ENCODE measurements at regions not wholly inside any gene's neighbourhood (a gene's known extent, or its start where the extent isn't known, plus 50 kb on each side); places are given as distances from the start of the nearest gene placed in this dataset.
A peak's percentile ranks its signal among the peaks of the same experiment; 100 is the strongest.
"Not testable (repeated sequence)": the region's sequence is repeated elsewhere in the genome, so short reads cannot be mapped to it uniquely, and the experiment has no call there.

DNA sequence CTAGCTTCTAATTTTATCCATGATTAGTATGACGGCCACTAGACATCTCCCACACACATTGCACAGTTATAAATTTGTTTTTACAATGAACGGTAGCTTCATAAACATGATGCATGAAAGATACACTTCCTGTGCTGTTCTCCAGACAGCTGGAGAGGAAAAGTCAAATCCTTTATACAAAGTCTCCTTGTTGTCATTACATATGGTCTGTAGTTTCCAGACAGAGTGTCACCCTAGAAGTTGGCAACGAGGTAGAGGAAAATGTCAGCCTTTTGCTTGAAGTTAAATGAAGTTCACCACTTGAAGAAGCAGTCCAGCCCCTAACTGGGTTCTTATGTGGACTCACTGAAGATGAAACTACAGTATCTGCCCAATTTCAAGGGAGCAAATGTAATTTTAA, 253.0 kb upstream of the P2RY1 start:
- DNase-seq: no peak

- DNase-seq: no peak
Measured at GRCh38 chr3:152583963-152584362, 251.0 kb upstream of the P2RY1 start.

- DNase-seq: no peak
Measured at GRCh38 chr3:152586974-152587373, 248.0 kb upstream of the P2RY1 start.

GRCh38 chr3:152587861-152588260, 247.1 kb upstream of the P2RY1 start:
- no peak for DNase-seq

DNA sequence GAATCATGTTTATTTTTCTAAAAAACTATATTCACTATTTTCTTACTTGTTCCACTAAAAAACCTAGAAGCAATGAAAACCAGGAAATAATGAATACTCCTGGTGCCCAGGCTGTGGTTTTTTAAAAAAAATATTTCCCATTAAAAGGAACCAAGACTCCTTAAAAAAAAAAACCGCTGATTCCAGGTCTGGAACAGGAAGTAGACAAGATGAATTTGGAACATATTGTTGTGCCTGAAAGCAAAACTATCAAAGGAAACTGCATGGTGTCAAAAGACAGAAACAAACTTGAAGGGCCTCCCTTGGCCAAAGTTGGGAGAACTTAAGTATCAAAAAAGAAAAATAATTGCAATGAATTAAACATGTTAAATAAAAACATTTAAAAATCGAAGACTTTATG, 245.3 kb upstream of the P2RY1 start:
- DNase-seq: no peak

- DNase-seq: no peak
Measured at GRCh38 chr3:152591515-152591914, 243.4 kb upstream of the P2RY1 start.

DNA sequence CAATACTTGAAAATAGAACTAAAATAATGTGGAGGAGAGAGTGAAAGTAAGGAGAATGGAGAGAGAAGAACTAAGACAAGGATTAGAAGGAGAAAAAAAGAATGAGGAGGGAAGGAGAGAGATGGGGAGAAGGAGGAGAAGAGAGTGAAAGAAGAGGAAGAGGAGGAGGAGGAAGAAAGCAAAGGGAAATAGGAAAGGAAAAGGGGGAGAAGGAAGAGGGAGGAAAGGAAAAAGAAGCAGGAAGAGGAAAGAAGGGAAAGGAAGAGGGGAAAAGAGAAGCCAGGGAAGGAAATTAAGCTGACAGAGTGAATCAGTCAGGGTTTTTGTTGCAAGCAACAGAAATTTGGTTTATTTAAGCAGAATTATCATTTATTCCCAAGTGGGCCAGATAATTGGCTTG, 241.7 kb upstream of the P2RY1 start:
- no peak for DNase-seq

DNA sequence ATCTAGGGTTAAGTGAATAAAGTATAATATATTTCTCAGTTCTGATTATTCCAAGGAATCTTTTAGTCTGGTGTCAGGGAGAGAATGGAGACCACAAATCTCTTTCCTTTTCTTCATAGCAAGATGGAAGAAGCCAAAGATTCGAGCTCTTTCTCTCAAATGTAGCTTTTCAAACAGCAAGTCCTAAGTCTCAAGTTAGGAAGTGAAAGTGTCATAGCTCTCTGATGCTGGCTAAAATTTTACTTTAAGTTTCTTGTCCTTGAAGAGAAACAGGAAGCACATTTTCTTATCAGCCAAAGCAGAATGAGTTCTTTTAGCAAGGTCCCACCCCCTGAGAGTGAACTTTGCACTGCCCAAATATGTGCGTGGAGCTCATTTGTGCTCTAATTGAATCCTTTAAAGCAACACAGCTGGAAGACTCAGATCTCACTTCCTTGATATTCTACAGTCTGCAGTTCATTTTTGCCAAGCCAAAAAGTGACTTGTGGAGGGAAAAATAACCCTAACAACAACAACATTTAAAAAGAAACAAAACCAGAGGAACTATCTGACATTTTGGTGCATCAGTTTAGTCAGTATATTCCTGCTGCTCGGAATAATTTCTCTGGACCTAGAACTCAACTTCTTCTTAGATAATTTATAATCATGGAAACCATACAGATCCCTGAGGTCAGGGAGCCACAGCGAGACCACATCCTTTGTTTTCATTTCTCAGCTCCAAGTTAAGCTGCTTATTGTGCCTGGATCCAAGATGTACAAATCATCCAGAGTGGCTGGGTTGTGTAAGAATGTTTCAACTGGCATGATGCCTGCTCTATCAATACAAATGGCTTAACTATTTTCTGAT, 238.7 kb upstream of the P2RY1 start:
- DNase-seq: peak; percentile 70

GRCh38 chr3:152596832-152597231, 238.1 kb upstream of the P2RY1 start:
- DNase-seq: not testable (repeated sequence)

GRCh38 chr3:152606146-152606545, 228.8 kb upstream of the P2RY1 start:
- no peak for DNase-seq

DNA sequence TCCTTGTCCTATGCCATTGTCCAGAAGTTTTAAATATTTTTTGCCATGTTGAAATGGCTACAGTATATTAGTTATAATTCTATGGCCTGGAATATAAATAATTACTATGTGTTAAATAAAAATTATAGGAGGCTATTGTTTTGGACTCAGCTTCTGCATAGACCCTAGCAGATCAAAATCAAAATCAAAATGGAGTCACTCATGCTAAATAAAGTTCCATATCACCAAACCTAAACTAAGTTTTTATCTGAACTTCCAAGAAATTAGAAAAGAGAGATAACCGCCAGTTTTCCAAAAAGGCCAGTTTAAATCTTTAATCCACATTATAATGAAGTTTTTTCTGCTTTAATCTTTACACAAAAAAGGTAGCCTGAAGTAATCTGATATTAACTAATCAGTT, 227.8 kb upstream of the P2RY1 start:
- no peak for DNase-seq

- DNase-seq: no peak
Measured at GRCh38 chr3:152608696-152609594, 226.0 kb upstream of the P2RY1 start.

- DNase-seq: no peak
Measured at GRCh38 chr3:152609891-152610290, 225.0 kb upstream of the P2RY1 start.

GRCh38 chr3:152610622-152611021, 224.3 kb upstream of the P2RY1 start:
- peak; percentile 15 for DNase-seq

DNA sequence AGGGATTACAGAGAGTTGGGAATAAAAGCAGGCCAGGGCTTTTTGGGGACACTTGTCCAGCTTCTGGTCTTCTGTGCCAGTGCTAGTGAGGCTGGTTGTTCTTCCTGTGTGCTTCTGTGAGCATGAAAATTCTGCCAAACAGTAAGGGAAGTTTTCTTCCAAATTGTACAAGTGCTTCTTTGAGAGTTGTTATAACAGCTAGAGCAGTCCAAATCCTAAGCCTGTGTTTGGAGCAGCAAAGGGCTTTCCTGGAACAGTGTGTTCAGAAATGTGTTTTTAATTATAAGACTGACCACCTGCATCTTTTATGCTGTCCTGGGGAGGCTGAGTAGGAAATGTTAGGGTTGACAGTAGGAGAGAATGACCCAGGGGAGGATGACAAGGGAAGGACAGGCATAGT, 223.0 kb upstream of the P2RY1 start:
- DNase-seq: no peak

GRCh38 chr3:152613851-152614250, 221.1 kb upstream of the P2RY1 start:
- no peak for DNase-seq

- DNase-seq: no peak
Measured at GRCh38 chr3:152615681-152616080, 219.2 kb upstream of the P2RY1 start.

- no peak for DNase-seq
Measured at GRCh38 chr3:152617609-152618008, 217.3 kb upstream of the P2RY1 start.

DNA sequence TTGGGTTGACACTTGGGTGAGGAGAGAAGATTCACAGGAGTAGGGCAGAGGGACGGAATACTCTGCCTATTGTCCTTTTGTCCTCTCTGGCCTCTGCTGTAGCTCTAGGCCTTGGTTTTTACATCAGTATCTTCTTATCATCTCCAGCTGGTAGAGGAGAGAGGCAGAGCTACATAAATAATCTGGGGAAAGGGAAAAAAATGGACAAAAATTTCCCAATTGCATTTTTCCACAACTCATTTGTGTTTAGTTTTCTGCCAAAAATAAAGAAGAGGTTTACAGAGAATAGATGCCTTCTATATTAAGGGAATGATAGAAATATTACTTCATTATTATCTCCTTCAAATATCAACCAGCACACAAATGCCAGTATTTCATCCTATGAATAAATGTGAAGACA, 216.4 kb upstream of the P2RY1 start:
- no peak for DNase-seq

- no peak for DNase-seq
Measured at GRCh38 chr3:152619691-152620090, 215.2 kb upstream of the P2RY1 start.

- no peak for DNase-seq
Measured at GRCh38 chr3:152620395-152620794, 214.5 kb upstream of the P2RY1 start.

DNA sequence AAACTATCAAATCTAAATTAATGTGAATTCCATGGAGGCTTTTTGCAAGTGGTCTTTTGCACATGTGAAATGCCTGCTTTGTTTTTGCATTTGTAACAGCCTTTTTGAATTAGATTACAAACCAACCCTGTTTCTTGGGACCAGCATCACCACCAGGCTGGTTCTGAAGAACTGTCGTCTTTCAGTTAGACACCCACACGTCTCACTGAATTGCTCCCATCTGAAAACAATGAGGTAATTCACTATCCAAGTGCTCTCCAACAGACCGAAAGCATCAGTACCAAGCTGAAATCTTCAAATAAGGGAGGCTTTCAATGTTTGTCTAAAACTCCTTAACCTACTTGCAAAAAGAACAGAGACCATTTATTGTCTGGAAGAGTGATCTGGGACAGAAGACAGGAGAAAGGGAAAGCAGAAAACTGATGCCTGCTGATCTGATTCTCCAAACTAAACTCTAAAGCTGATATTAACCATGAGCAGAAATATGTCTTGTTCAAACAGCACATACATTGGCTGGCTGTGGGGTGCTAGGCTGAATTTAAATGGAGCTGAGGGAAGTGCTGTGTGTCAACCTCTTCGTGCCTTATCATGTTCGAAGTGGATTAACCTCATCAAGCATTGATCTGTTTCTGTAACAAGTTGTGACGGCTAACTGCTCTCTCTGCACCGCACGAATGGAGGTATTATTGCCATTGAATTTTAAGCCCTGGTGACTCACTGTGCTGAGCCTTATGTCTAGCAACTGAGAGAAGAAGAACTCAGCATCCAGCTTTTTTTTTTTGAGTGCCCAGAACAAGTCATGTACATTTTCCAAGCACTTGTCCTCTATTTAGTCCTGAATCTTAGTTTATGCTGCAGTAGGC, 213.7 kb upstream of the P2RY1 start:
- DNase-seq: peak; percentile 93
